GM06990 (cell line): ENCODE measurements at regions not wholly inside any gene's neighbourhood (a gene's known extent, or its start where the extent isn't known, plus 50 kb on each side); places are given as distances from the start of the nearest gene placed in this dataset.
"Not testable (repeated sequence)": the region's sequence is repeated elsewhere in the genome, so short reads cannot be mapped to it uniquely, and the experiment has no call there.

Experiments used
- DNase-seq: peaks from one replicate; pipeline ENCODE4 v3.0.0-alpha.2; 2011; ENCODE audit not compliant: insufficient read length; ENCODE audit errors: extremely low read depth
- H3K27me3 ChIP-seq: replicated peaks from 2 replicates; pipeline ENCODE4 v1.6.0; 2011; ENCODE audit warnings: low read length; ENCODE audit not compliant: control insufficient read depth, insufficient read depth
- H3K36me3 ChIP-seq: 2 replicates; pipeline ENCODE4 v1.5.1; 2011; ENCODE audit warnings: low read length; ENCODE audit not compliant: control insufficient read depth, insufficient read depth
- H3K4me3 ChIP-seq: replicated peaks from 2 replicates; pipeline ENCODE4 v1.5.1; 2011; ENCODE audit warnings: low read depth, mild to moderate bottlenecking, control low read depth, low read length
- CTCF ChIP-seq: IDR thresholded peaks from 2 replicates; pipeline ENCODE4 v1.5.1; 2011; ENCODE audit warnings: low read length, control low read depth, mild to moderate bottlenecking, inconsistent platforms; ENCODE audit not compliant: insufficient read depth, poor library complexity, severe bottlenecking

GRCh38 chrX:46165866-46166265, 379.4 kb downstream of the ZNF674 start:
- no peaks in the 10 kb centered on the region; the same call in none of the 2 replicates for H3K27me3 ChIP-seq
- no peak for DNase-seq
- no peak for TF ChIP-seq CTCF
- H3K4me3 ChIP-seq = no peak overlapping the region
- no peaks in the 10 kb centered on the region for H3K36me3 ChIP-seq

GRCh38 chrX:46165411-46165810, 379.8 kb downstream of the ZNF674 start:
- no peak overlapping the region for H3K4me3 ChIP-seq
- TF ChIP-seq CTCF = no peak
- no peaks in the 10 kb centered on the region for H3K36me3 ChIP-seq
- no peak for DNase-seq
- H3K27me3 ChIP-seq = no peaks in the 10 kb centered on the region; the same call in none of the 2 replicates

GRCh38 chrX:46152756-46153155, 392.5 kb downstream of the ZNF674 start:
- Histone ChIP-seq H3K4me3 (no peak overlapping the region), H3K27me3 (no peaks in the 10 kb centered on the region), H3K36me3 (no peaks in the 10 kb centered on the region)
- DNase-seq = no peak
- TF ChIP-seq CTCF = no peak

- H3K27me3 ChIP-seq, H3K4me3 ChIP-seq, DNase-seq, H3K36me3 ChIP-seq: not testable (repeated sequence)
Measured at GRCh38 chrX:46151332-46151731, 393.9 kb downstream of the ZNF674 start.

GRCh38 chrX:46144566-46144965, 400.7 kb downstream of the ZNF674 start:
- Histone ChIP-seq H3K4me3 (no peak overlapping the region), H3K36me3 (no peaks in the 10 kb centered on the region), H3K27me3 (no peaks in the 10 kb centered on the region)
- no peak for DNase-seq
- TF ChIP-seq CTCF = no peak

GRCh38 chrX:46140272-46140671, 404.9 kb downstream of the ZNF674 start:
- TF ChIP-seq CTCF = no peak
- H3K36me3 ChIP-seq = no peaks in the 10 kb centered on the region
- H3K4me3 ChIP-seq = no peak overlapping the region
- no peak for DNase-seq
- H3K27me3 ChIP-seq = no peaks in the 10 kb centered on the region; the same call in 1 of the 2 replicates
